HG03565 (cell line): ENCODE measurements at regions not wholly inside any gene's neighbourhood (a gene's known extent, or its start where the extent isn't known, plus 50 kb on each side); places are given as distances from the start of the nearest gene placed in this dataset.
A peak's percentile ranks its signal among the peaks of the same experiment; 100 is the strongest.
"Not testable (repeated sequence)": the region's sequence is repeated elsewhere in the genome, so short reads cannot be mapped to it uniquely, and the experiment has no call there.

Source experiments
- ATAC-seq: cut with Tn5 transposase; IDR thresholded peaks from one replicate; pipeline ENCODE4 v1.9.1; 2021; ENCODE audit warnings: mild to moderate bottlenecking, moderate library complexity; ENCODE audit not compliant: unreplicated experiment

DNA sequence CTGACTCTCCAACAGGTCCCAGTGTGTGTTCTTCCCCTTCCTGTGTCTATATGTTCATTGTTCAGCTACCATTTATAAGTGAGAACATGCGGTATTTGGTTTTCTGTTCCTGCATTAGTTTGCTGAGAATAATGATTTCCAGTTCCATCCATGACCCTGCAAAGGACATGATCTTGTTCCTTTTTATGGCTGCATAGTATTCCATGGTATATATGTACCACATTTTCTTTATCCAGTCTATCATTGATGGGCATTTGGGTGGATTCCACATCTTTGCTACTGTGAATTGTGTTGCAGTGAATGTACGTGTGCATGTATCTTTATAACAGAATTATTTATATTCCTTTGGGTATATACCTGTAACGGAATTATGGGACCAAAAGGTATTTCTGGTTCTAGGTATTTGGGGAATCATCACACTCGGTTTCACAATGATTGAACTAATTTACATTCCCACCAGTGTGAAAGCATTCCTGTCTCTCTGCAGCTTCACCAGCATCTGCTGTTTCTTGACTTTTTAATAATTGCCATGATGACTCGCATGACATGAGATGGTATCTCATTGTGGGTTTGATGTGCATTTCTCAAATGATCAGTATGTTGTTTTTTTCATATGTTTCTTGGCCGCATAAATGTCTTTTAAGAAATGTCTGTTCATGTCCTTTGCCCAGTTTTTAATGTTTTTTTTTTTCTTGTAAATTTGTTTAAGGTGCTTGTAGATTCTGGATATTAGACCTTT, 60.2 kb downstream of the LSMEM1 start:
- ATAC-seq: no peak

DNA sequence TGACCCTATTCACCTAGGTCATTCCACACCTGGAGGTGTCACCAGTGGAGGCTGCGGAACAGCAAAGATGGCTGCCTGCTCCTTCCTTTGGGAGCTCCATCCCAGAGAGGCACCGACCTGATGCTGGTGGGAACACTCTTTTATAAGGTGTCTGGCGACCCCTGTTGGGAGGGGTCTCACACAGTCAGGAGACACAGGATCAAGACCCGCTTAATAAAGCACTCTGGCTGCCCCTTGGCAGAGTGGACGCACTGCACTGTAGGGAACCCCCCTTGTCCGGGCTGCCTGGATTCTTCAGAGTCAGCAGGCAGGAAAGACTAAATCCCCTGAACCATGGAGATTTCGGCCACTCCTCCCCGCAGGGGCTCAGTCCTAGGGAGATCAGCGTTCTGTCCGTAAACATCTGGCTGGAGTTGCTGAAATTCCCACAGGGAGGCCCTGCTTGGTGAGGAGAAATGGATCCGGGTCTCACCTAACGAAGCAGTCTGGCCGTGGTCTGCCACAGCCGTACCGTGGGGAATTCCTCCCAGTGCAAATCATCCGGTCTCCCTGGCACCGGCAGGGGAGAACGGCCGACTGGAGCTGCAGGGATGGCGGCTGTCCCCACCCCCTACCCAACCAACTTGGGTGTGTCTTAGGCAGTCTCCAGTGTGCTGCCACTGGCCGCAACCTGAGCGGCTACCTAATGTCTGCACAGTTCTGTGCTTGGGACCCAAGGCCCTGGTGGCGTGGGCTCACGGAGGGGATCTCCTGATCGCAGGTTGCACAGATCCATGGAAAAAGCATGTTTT, 66.1 kb downstream of the LSMEM1 start:
- ATAC-seq: no peak

DNA sequence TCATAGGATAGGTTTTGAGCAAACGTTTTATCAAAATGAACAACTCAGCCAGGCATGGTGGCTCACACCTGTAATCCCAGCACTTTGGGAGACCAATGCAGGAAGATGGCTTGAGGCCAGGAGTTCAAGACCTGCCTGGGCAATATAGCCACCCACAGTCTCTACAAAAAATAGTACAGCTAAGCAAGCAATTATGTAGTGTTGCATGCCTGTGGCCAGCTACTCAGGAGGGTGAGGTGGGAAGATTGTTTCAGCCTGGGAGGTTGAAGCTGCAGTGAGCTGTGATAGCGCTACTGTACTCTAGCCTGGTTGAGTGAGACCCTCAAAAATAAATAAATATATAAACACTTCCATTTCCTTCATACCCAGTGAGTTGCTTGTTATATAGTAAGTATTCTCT, 67.1 kb downstream of the LSMEM1 start:
- no peak for ATAC-seq

DNA sequence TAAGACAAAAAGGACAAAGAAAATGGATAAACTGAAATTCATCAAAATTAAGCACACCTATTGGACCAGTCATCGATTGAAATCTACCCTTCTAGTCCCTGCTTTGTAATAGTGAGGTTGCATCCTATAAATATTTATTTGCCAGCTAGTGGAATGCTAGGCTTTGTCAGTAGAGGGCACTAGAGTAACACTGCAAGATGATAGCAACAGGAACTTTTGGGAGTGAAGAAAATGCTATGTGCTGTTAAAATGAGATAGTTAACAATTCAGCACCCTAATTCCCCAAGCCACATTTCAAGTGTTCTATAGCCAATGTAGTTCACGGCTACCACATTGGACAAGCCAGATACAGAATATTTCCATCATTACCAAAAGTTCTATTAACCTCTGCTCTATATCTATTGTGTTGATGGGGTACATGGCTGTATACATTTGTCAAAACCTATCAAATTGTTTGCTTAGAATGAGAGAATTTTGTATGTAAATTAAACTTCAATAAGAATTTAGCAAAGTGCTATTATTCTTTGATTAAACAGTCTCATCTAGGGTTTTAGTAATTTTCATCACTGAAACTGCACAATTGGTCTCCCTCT, 69.8 kb downstream of the LSMEM1 start:
- peak; percentile 96 for ATAC-seq

DNA sequence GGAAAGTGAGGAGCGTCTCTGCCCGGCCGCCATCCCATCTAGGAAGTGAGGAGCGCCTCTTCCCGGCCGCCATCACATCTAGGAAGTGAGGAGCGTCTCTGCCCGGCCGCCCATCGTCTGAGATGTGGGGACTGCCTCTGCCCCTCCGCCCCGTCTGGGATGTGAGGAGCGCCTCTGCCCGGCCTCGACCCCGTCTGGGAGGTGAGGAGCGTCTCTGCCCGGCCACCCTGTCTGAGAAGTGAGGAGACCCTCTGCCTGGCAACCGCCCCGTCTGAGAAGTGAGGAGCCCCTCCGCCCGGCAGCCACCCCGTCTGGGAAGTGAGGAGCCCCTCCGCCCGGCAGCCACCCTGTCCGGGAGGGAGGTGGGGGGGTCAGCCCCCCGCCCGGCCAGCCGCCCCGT, 70.7 kb downstream of the LSMEM1 start:
- not testable (repeated sequence) for ATAC-seq

DNA sequence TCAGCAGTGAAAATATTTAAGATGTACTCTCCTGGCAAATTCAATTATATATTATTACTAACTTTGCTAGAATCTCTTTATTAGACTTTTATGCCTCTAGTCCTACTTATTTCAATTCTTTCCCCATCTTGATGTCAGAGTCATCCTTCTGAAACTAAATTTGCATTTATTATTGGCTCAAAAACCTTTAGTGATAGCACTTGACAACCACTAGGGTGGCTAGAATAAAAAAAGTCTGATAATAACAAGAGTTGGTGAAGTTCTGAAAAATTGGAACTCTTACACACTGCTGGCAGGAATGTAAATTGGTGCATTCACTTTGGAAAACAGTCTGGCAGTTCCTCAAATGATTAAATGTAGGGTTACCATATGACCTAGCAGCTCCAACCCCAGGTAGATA, 73.8 kb downstream of the LSMEM1 start:
- no peak for ATAC-seq

DNA sequence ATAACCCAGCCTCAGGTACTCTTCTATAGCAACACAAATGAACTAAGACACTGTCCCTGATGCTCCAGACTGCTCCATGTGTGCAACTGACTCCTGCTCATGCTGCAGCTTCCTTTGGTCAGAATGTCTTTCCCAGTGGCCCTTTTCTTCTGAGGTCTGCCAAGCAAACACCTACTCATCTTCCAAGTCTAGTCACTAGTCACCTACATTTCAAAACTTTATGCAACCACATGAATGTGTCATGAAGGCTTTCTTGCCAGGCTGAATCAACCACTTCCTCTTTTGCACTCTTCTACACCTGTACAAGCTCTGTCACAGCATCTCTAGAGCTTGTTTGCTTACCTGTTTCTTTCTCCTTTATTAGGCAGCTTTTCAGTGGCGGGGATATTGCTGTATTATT, 75.8 kb downstream of the LSMEM1 start:
- ATAC-seq: peak; percentile 98

DNA sequence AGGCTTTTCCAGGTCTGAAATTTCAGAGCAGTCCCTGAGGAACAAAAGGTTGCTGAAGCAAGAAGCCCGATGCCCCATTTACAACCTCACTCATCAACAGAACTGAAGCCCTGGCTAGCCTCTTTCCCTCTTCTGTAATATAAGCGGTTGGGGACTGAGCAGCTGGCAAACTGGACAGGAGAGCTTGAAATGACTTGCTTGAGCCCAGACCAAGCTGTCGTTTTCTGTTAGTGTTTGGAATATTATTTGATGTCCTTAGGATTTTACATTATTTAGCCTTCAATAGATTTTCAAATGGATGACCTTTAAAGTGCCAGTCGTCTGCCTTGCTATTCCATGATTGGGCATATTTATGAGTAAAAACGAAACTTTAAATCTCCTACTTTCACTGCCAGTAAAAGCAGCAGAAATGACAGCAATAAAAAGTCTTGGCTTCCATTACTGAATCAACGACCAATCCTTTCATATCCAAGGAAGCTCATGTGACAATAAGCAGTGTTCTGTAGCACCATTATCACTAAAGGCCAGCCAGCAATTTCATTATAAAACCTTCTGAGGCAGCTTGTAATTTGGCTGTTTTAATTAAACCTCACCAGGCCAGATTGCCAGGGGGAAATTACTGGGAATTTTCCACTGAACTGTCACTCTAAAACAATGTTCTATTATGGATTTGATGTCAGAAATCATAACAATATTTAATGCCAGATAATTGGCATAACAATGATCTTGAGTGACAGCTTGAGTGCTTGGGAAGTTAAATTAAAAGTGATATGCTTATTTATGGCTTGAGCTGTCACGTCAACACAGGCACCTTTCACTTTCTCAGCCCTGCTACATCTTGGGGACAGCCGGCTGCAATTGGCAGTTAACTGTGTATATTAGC, 85.9 kb downstream of the LSMEM1 start:
- no peak for ATAC-seq

DNA sequence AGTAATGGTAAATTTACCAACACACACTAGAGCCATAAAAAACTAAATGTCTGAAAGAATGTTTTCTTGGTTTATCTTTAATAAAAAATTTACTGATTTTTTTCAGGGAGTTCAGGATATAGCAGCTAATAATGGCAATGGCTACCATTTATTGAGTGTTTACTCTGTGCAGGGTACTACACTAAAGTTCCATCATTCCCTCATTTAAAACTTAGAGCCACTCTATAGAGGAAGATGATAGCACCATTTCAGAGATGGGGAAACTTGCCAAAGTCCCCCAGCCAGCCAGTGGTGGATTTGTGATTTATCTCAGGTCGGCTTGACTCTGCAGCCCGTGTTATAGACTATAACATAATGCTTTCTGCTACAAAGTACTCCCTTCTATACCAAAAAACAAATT, 86.6 kb downstream of the LSMEM1 start:
- ATAC-seq: no peak

DNA sequence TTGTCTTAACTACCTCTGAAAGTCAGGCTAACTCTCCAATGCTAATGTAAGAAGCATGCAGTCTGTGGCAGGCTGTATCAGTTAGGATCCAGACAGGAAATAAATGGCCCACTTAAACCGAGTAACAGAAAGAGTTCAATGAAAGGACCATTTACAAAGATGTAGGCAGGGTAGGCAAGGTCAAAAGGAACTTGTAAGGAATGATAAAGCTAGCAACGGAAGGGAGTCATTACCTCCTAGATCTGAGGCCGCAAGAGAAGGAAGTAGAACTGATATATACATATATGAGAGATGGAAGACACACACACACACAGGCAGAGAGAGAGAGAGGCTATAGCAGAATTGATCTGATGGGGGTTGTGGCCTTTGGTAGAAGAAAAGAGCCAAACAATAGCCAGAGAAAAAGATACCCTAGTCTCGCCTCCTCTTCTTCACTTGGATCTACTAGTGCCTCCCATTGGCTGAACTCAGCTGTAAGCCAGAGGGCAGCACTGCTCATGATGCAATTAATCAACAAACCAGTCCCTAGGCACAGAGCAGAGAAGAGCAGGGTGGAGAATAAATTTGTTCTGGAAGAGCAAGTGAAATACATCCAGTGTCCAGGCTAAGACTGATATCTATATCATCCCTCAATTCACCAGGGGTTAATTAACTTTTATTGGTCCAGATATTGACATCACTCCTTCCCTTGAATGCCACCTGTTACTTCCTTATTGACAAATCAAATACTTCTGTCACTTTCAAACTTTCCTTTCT, 91.2 kb downstream of the LSMEM1 start:
- no peak for ATAC-seq

DNA sequence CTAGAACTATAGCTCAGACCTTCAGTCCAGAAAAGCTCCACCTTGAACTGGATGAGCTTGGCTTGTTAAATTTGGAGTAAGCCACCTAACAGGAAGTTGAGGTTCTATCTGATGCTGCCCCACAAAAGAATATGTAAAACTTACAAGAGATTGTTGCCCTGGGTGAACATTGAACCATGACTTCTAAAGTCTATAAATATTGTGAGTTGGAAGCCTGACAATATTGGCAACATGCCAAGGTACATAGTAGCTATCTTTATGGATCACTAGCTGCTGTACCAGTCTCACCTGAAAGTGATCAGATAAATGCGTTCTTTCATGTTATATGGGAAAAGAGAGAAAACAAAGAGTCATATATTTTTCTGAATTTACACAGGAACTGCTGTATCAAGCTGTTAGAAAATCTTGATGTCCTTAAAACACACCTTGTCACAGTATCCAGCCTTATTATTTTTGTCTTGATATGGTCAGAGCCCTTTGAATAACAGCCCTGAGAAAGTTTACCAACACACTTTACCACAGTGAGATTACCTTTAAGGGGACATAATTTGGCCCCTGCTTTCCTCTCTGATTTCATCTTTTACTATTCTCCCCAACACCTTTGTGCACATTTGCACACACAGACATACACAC, 92.0 kb downstream of the LSMEM1 start:
- ATAC-seq: no peak

DNA sequence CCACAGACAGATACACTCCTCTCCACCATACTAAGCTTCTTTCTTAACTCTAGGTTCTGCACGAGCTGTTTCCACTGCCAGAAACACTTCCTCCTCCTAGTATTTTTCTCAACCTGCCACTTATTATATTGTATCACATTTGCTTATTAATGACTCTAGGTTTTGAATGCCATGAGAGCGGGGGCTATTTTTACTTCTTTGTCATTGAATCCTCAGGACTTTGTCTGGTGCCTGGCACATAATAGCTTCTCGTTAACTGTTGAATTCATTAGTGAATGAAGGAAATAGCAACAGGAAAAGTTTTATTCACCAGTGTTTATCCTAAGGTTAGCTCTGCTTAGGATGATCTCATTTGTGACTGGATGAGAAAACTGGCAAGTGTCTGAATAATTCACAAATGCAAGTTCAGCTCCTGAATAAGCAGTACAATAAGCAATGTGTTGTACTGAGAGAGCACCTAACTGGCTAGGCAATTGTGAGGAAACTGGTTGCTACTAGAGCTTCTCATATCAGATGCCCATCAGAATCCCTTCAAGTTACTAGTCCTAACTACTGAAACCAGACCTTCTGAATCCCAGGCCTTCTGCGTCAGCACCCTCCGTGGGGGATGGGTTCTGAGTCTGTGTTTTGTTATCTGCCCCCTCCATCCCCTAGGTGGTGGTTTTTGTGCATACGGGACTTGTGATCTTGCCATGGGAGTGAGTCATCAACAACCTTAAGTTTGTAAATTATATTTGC, 92.7 kb downstream of the LSMEM1 start:
- ATAC-seq: no peak

DNA sequence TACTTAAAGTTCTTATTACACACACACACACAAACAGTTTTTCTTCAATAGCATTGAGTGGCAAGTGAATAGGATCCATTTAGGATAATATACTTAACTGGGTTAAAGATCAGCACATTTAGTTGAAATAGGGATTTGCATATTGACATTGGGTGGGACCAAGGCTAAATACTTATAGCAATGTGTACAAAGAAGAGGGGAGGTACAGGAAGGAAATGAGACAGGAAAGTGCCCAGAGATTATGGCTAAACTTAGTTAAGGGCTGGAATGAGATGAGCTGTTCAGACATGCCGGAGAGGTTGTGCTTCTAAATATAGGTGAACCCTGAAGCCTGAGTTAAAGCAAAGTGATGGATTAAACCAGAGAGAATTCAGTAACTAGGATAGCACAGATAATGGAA, 95.1 kb downstream of the LSMEM1 start:
- ATAC-seq: no peak

DNA sequence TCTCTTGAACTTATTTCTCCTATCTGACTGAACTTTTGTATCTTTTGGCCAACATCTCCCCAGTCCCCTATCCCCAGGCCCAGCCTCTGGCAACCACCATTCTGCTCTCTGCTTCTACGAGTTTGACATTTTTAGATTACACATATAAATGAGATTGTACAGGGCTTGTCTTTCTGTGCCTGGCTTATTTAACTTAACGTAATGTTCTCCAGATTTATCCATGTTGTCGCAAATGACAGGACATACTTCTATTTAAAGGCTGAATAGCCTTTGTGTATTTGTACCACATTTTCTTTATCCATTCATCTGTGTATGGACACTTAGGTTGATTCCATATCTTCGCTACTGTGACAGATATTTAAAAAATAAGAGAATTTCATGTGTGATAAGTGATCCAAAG, 98.6 kb downstream of the LSMEM1 start:
- no peak for ATAC-seq

DNA sequence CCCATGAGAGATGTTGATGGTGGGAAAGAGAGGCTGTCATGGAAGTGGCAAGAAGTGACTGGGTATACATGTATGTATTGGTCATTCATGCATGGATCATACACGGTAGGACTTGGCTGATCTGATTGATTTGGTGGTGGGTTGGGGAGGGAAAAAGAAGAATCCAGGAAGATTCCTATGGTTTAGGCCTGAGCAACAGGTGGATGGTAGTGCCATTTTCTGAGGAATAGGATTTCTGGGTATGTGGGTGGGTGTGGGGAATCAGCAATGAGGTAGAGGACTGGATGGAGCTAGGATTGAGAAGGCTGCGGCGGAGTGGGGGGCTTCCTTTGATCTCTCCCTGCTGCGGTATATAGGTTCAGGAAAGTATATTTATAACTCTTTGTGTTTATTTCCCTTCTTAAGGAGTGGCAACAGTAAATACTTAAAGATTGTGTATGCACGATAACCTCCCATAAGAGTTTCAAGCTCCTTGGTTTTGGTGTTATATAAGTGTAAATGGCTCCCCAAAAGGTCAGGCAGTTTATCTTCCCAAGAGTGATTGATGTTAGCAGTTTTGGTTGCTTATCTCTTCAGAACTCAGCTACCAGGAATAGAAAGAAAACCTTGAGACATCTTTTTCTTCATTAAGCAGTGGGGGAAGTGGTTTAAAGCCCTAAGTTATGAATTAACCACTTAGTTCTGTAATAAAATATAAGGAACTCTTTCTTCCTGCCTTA, 100.1 kb downstream of the LSMEM1 start:
- no peak for ATAC-seq

DNA sequence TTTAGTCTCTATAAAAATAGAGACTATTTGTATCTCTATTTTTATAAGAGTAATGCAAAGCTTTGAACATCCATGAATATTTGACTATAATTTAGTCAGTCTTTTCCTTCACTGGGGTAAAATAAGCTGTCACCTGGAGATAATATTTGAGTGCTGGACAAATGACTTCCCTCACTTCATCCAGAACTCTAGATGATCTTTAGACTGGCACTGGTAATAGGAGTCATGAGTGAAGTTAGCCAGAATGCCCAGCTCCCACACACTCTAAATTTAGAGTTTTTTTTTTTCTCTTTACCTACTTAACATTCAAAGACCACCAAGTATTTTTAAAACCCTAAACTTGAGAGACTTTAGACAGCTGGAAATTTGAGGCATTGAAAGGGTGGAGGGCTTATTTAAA, 100.7 kb downstream of the LSMEM1 start:
- ATAC-seq: no peak

DNA sequence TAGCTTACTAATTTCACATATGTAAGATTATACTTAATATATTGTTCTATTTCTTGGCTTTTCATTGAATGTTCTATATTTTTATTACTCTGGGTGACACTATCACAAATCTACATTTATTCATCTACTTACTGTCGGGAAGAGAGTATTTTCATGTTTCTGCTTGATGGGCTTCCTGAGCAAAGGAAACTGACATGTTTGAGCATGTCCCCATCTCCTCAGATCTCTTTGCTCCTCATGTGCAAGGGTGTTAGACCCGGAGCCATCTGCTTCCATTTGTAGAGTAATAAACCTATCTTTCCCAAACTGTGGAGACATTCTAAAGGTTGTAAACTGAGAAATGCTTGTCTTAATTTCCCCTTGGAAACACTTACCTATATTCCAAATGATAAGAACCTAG, 103.5 kb downstream of the LSMEM1 start:
- ATAC-seq: no peak

DNA sequence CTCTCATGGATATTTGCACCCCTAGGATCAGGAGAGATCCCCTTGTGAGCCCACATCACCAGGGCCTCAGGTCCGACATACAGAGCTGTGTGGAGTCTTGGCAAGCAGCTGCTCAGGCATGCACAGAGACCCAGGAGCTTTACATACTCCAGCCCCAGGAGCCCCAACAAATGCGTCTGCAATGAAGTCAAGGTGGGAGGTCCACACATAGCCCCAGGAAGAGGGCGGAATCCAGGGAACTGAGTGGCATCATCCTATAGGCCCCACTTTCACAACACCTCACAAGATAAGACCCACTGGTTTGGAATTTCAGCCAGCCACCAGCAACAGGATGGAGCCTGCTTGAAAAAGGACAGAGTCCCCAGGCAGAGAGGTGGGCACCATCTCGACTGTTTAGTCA, 106.7 kb downstream of the LSMEM1 start:
- no peak for ATAC-seq
